Epidermal melanocyte (primary cell): ENCODE measurements at regions not wholly inside any gene's neighbourhood (a gene's known extent, or its start where the extent isn't known, plus 50 kb on each side); places are given as distances from the start of the nearest gene placed in this dataset.
"Not testable (repeated sequence)": the region's sequence is repeated elsewhere in the genome, so short reads cannot be mapped to it uniquely, and the experiment has no call there.

ENCODE experiments used
- DNase-seq: peaks from one replicate; pipeline ENCODE4 v3.0.0; 2011; ENCODE audit warnings: low spot score; ENCODE audit not compliant: insufficient read length

GRCh38 chr14:53310412-53310811 is 157.3 kb upstream of the DDHD1 start:
- no peak for DNase-seq

DNA sequence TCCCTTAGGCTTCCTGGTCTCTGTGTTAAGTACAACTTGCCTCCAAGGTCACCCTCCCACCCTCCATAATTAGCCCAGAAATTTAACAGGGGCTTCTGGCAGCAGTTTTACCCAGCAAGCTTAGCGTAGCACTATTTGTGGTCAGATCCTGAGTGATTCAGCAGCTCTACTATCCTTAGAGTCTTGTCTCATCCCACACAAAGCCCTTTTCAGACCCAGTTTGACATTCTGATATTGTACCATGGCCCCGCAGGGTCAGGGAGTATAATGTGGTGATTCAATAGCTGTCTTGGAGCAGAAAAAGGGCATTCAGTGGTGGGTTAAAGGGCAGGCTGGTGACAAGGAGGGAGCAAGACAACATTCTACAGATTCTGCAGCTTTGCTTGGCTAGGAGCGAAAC is 153.8 kb upstream of the DDHD1 start:
- DNase-seq, result peak; percentile 75

DNA sequence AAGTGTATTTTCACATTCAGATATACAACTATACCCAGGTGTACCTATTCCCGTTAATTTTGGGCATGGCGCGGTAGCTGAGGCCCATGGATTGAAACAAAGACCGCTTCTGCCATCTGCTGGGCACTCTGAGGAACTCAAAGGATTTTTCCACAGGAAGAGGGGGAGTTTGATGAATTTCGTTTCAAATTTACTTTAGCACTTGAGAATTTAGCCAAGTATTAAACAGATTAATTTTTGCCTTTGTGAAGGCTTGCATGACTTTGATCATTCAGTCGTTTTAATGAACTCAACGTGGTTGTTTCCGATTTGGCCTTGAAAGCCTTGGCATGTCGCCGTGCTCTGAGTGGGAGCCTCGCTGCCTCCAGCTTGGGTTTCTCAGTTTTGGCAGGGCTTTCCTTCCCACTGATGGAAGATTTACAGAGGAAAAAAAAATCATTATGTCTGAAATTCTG is 153.2 kb upstream of the DDHD1 start:
- DNase-seq, result peak; percentile 63

GRCh38 chr14:53304726-53305381 is 151.7 kb upstream of the DDHD1 start:
- DNase-seq, result no peak

DNA sequence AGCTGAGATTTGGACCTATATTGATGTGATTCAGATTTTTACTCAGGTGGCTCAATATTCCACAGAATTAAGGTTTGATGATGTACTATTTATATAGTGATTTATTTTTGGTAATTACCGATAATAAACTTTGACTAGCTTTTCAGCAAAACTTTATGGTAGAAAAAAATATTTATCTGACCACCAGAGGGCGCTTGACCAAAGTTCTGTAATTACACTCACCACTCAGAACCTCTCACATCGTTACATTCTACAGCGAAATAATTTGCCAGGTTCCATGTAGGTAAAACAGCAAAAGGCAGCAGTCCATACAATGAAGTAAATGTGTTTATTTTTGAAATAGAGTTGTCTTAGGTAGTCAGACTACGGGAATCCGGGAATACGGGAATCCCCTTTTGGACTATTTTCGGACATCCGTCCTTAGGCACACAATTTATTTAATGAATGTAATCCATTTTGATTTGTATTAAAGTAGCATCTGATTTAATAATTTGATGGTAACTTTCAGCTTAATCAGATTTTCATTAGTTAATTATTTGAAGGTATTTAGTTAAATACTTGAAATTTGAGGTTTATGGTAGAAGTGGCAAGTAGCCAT is 143.0 kb upstream of the DDHD1 start:
- DNase-seq, result no peak

DNA sequence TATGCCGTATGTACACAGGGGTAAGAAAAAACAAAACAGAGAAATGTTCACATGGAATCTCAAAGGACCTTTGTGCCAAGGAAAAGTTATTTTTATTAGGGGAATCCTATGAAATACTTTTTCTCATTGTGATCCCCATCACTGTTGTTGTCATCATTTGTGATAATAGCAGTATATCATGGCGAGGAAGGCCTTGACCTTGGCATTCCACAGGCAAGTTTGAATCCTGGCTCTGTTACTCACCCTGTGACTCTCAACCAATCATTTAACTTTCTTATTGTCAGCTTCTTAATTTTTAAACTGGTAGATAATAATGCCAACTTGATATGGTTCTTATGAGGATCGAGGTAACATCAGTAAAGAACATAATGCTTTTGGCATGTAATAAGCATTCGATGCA is 142.2 kb upstream of the DDHD1 start:
- DNase-seq, result no peak

- no peak for DNase-seq
Observed at GRCh38 chr14:53286301-53286700, 133.2 kb upstream of the DDHD1 start.

GRCh38 chr14:53285821-53286220 is 132.7 kb upstream of the DDHD1 start:
- no peak for DNase-seq

- no peak for DNase-seq
Observed at GRCh38 chr14:53285064-53285463, 131.9 kb upstream of the DDHD1 start.

GRCh38 chr14:53278602-53279506 is 125.7 kb upstream of the DDHD1 start:
- no peak for DNase-seq

GRCh38 chr14:53273671-53274072 is 120.5 kb upstream of the DDHD1 start:
- DNase-seq, result no peak

DNA sequence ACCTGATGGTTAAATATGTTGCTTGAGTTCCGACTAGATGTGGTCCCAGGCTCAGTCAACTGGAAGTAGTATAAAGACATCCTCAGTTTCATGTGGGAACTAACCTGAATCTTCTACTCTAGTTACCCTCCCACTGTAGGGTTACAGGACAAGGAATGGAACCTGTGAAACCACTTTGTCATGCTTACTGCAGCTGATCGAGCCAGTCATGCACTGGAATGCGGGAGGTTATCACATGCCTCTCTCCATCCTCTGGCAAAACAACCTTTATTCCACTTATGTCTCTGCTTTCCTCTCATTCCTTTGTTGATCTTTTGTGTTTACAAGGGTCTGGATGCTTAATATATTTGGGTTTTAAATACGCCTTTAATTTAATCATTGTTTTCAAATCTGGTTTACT is 111.9 kb upstream of the DDHD1 start:
- no peak for DNase-seq

- DNase-seq, result no peak
Observed at GRCh38 chr14:53260928-53261327, 107.8 kb upstream of the DDHD1 start.

DNA sequence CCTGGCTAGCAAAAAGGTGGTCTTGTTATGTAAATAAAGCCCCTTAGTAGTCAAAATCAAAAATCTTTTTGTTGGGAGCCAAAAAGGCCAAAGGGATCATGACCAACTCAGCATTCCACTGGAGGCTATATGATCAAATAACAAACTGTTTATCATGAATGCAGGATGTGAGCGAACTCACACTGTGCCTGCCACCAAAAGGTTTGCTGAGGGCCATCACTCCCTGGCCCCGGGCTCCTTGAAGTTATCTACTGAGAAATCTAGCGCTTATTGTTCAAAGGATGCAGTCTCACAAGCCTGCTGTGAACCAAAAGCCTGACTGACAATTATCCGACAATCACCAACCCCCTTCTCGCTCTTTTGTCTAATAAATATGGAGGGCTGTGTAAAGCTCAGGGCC is 107.2 kb upstream of the DDHD1 start:
- no peak for DNase-seq

GRCh38 chr14:53252141-53252540 is 99.0 kb upstream of the DDHD1 start:
- DNase-seq, result no peak

DNA sequence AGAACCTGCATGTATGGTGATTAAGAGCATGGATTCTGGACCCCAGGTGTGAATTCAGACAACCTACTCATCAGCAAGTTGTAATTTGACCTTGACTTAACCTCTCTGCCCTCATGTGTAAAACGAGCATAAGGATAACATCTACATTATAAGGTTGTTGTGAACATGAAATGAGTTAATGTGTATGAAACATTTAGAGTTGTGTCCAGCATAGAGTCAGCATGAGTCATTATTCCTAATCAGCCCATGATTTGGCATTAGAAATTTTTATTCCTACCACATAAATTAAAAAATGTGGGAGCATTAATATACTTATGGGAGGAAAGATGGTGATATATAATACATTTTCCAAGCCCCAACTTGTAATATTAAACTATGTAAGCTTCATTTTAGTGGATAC is 95.9 kb upstream of the DDHD1 start:
- no peak for DNase-seq

DNA sequence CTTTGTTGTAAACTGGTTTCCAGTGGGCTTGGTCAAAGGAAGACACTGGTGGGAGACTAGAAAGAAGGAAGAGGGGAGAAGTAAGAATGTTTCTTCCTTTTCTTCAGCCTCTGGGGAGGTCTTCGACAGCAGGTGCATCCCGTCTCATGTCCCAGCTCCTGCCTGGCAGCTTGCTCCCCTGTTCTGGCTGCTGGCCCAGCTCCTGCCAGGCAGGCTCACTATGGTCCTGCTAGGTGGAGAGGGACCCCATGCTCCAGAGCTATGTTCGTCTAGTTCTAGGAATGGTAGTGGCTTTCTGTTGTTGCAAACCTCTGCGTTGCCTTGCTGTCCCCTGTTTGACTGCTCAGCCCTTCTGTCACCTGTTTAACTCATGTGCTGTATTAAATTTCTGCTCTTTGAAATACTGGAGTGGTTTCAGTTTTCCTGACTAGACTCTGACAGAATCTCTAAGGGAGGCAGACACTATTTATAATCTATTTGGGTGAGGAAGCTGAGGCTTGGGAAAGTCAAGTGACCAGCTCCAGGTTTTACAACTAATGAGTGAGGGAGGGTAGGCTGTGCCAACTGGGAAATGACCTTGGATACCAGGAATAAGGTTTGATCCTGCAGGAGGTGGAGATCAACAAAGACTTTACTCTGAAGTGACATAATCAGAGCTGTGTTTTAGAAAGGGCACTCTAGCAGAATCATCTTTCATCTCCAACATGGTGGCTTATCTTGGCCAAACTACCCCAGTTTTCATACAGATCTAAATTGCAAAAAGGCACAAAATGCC is 94.7 kb upstream of the DDHD1 start:
- DNase-seq, result no peak

DNA sequence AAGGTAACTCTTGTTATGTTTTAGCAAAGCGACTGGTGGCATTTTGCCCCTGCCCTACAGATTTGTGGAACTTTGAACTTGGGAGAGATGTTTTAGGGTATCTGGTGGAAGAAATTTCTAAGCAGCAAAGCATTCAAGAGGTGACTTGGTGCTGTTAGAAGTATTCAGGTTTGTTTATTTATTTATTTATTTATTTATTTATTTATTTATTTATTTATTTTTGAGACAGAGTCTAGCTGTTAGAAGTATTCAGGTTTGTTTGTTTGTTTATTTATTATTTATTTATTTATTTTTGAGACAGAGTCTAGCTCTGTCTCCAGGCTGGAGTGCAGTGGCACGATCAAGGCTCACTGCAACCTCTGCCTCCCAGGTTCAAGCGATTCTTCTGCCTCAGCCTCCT is 89.8 kb upstream of the DDHD1 start:
- not testable (repeated sequence) for DNase-seq

- DNase-seq, result no peak
Observed at GRCh38 chr14:53237488-53237887, 84.4 kb upstream of the DDHD1 start.

DNA sequence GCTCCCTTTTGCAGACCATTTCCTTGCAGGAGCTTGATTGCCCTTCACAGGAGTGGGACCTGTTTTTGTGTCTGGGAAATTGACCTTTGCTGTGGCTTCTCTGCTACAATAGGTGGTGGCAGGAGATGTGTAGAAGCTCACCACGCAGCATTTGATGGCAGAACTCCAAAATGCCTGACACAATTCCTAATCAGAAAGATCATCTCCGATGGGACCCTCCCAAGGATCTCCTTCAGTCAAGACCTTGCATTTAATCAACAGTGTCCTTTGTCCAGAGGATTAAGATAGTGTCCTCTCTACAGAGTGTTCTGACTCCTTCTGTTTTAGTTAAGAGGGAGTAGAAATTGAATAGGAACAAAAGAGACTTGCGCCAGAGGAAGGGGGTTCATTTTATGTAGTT is 83.6 kb upstream of the DDHD1 start:
- DNase-seq, result no peak

- DNase-seq, result no peak
Observed at GRCh38 chr14:53231171-53231570, 78.0 kb upstream of the DDHD1 start.

GRCh38 chr14:53228966-53229365 is 75.8 kb upstream of the DDHD1 start:
- no peak for DNase-seq
